IMR-90 (cell line): ENCODE measurements at regions not wholly inside any gene's neighbourhood (a gene's known extent, or its start where the extent isn't known, plus 50 kb on each side); places are given as distances from the start of the nearest gene placed in this dataset.

ENCODE experiments used
- CEBPB ChIP-seq: IDR thresholded peaks from 2 replicates; pipeline ENCODE4 v1.6.1; 2012; ENCODE audit warnings: low read depth, low read length, improper control_type of control experiment
- CTCF ChIP-seq: conservative IDR thresholded peaks from 2 replicates; pipeline ENCODE4 v1.5.1; 2012; ENCODE audit warnings: mild to moderate bottlenecking, low read depth, low read length, improper control_type of control experiment
- POLR2A ChIP-seq: IDR thresholded peaks from 2 replicates; pipeline ENCODE4 v1.6.1; 2012; ENCODE audit warnings: mild to moderate bottlenecking, low read depth, low read length

GRCh38 chr3:152608696-152609594 lies 226.0 kb upstream of the P2RY1 start:
- TF ChIP-seq CTCF, result no peak
- no peak for TF ChIP-seq POLR2A
- no peak for TF ChIP-seq CEBPB
